ENCODE measurements at regions not wholly inside any gene's neighbourhood (a gene's known extent, or its start where the extent isn't known, plus 50 kb on each side); places are given as distances from the start of the nearest gene placed in this dataset.

DNA sequence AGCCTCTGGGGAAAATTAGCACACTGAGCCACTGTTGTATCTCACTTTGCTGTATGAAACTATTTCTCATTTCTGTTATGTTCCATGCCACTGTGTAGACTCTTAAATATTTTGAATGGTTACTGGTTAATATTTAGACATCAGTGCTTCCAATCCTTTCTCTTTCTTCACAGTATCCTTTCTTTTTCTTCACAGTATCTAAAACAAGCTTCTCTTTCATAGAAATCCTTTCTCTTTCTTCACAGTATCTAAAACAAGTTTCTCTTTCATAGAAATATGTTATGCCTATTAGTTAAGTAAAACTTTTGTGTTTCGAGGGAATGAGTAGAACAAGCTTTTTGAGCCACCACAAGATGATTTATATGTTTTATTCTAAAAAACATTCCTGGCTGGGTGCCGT, 326.8 kb upstream of the KLF12 start:
- Histone ChIP-seq H3K9ac (ENCODE audit: low read length) (no peak overlapping the region), H3K79me2 (ENCODE audit: insufficient read depth, low read length) (no peaks in the 10 kb centered on the region), H3F3A (ENCODE audit: insufficient read depth) (no peaks in the 10 kb centered on the region), H3K9me2 (replicated peaks; ENCODE audit: insufficient read depth, low read length) (no peaks in the 10 kb centered on the region; the same call in 1 of the 2 replicates), H3K9me3 (ENCODE audit: insufficient read depth, low read length) (no peaks in the 10 kb centered on the region), H3K36me3 (ENCODE audit: low read length) (no peaks in the 10 kb centered on the region), H3K4me3 (ENCODE audit: insufficient read depth, low read length, poor library complexity, severe bottlenecking) (no peak overlapping the region), H2AFZ (ENCODE audit: low read depth, low read length, severe bottlenecking) (no peak overlapping the region), H3K27ac (ENCODE audit: low read depth, low read length) (no peak overlapping the region), H3K27me3 (ENCODE audit: low read length) (no peaks in the 10 kb centered on the region), H4K20me1 (ENCODE audit: low read depth, low read length) (no peaks in the 10 kb centered on the region), H3K4me2 (ENCODE audit: low read depth, low read length, poor library complexity, severe bottlenecking) (no peak overlapping the region)
- TF ChIP-seq, protein P1, sequence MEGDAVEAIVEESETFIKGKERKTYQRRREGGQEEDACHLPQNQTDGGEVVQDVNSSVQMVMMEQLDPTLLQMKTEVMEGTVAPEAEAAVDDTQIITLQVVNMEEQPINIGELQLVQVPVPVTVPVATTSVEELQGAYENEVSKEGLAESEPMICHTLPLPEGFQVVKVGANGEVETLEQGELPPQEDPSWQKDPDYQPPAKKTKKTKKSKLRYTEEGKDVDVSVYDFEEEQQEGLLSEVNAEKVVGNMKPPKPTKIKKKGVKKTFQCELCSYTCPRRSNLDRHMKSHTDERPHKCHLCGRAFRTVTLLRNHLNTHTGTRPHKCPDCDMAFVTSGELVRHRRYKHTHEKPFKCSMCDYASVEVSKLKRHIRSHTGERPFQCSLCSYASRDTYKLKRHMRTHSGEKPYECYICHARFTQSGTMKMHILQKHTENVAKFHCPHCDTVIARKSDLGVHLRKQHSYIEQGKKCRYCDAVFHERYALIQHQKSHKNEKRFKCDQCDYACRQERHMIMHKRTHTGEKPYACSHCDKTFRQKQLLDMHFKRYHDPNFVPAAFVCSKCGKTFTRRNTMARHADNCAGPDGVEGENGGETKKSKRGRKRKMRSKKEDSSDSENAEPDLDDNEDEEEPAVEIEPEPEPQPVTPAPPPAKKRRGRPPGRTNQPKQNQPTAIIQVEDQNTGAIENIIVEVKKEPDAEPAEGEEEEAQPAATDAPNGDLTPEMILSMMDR (IDR thresholded peaks at IDR 0.05; ENCODE audit: insufficient read depth, low read length, poor library complexity, severe bottlenecking): no peak
- no peak for TF ChIP-seq EZH2phosphoT487 (conservative IDR thresholded peaks at IDR 0.05; ENCODE audit: low read length)

DNA sequence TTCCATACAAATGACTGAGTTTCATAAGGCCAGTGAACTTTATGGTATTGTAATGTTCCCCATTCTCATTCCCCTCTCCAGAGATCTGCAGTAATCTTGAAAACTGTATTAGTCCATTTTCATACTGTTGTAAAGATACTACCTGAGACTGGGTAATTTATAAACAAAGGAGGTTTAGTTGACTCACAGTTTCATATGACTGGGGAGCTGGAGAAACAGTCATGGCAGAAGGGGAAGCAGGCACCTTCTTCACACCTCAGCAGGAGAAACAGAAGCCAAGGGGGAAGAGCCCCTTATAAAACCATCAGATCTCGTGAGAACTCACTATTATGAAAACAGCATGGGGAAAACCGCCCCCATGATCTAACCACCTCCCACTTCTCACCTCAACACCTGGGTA, 318.7 kb upstream of the KLF12 start:
- no peak overlapping the region for H3K4me2 ChIP-seq (ENCODE audit: low read depth, low read length, poor library complexity, severe bottlenecking)
- H4K20me1 ChIP-seq (ENCODE audit: low read depth, low read length): no peaks in the 10 kb centered on the region
- no peak overlapping the region for H2AFZ ChIP-seq (ENCODE audit: low read depth, low read length, severe bottlenecking)
- no peaks in the 10 kb centered on the region for H3K79me2 ChIP-seq (ENCODE audit: insufficient read depth, low read length)
- no peaks in the 10 kb centered on the region for H3K36me3 ChIP-seq (ENCODE audit: low read length)
- TF ChIP-seq, protein P1 (IDR thresholded peaks at IDR 0.05; ENCODE audit: insufficient read depth, low read length, poor library complexity, severe bottlenecking): no peak
- no peak for TF ChIP-seq EZH2phosphoT487 (conservative IDR thresholded peaks at IDR 0.05; ENCODE audit: low read length)
- H3K9me3 ChIP-seq (ENCODE audit: insufficient read depth, low read length): no peaks in the 10 kb centered on the region
- no peak overlapping the region for H3K9ac ChIP-seq (ENCODE audit: low read length)
- H3F3A ChIP-seq (ENCODE audit: insufficient read depth): no peaks in the 10 kb centered on the region
- no peaks in the 10 kb centered on the region for H3K9me2 ChIP-seq (replicated peaks; ENCODE audit: insufficient read depth, low read length)
- no peak overlapping the region for H3K27ac ChIP-seq (ENCODE audit: low read depth, low read length)
- H3K4me3 ChIP-seq (ENCODE audit: insufficient read depth, low read length, poor library complexity, severe bottlenecking): no peak overlapping the region
- no peaks in the 10 kb centered on the region for H3K27me3 ChIP-seq (ENCODE audit: low read length)

DNA sequence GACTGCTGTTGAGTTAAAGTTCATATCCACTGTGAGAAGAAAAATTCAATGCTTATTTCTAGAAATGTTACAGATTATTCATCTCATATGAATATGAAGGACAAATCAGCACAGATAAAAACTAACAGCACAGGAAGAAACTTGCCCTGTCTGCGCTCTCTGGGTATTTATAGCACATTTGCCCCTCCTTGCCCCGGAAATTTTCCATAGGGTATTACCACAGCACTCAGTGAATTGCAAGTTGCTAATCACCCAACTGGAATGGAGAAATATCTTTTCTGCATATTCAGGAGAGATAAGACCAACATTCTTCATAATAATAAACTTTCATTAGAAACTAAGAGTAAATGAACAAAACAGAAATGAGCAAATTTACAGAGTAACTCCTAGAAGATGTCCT, 318.0 kb upstream of the KLF12 start:
- Histone ChIP-seq H3K9ac (ENCODE audit: low read length) (no peak overlapping the region), H3K27ac (ENCODE audit: low read depth, low read length) (no peak overlapping the region), H3K79me2 (ENCODE audit: insufficient read depth, low read length) (no peaks in the 10 kb centered on the region), H3K9me3 (ENCODE audit: insufficient read depth, low read length) (no peaks in the 10 kb centered on the region), H3F3A (ENCODE audit: insufficient read depth) (no peaks in the 10 kb centered on the region), H4K20me1 (ENCODE audit: low read depth, low read length) (no peaks in the 10 kb centered on the region), H3K36me3 (ENCODE audit: low read length) (no peaks in the 10 kb centered on the region), H3K4me3 (ENCODE audit: insufficient read depth, low read length, poor library complexity, severe bottlenecking) (no peak overlapping the region), H2AFZ (ENCODE audit: low read depth, low read length, severe bottlenecking) (no peak overlapping the region), H3K4me2 (ENCODE audit: low read depth, low read length, poor library complexity, severe bottlenecking) (no peak overlapping the region), H3K9me2 (replicated peaks; ENCODE audit: insufficient read depth, low read length) (no peaks in the 10 kb centered on the region), H3K27me3 (ENCODE audit: low read length) (no peaks in the 10 kb centered on the region)
- TF ChIP-seq, protein P1 (IDR thresholded peaks at IDR 0.05; ENCODE audit: insufficient read depth, low read length, poor library complexity, severe bottlenecking): no peak
- TF ChIP-seq EZH2phosphoT487 (conservative IDR thresholded peaks at IDR 0.05; ENCODE audit: low read length): no peak

All from SU-DHL-6 (cell line).